NCI-H2029 (cell line): ENCODE measurements at regions not wholly inside any gene's neighbourhood (a gene's known extent, or its start where the extent isn't known, plus 50 kb on each side); places are given as distances from the start of the nearest gene placed in this dataset.

Source experiments
- DNase-seq: peaks from one replicate; lab custom pipeline; 2025; lab: John Stamatoyannopoulos, UW

- no peak for DNase-seq
Measured at GRCh38 chr10:104505521-104506042, 135.5 kb upstream of the SORCS3 start.

- no peak for DNase-seq
Measured at GRCh38 chr10:104509981-104510380, 131.1 kb upstream of the SORCS3 start.

GRCh38 chr10:104510644-104511043, 130.4 kb upstream of the SORCS3 start:
- DNase-seq = no peak

- DNase-seq = no peak
Measured at GRCh38 chr10:104512800-104513199, 128.3 kb upstream of the SORCS3 start.

GRCh38 chr10:104515678-104516199, 125.4 kb upstream of the SORCS3 start:
- DNase-seq = no peak

GRCh38 chr10:104516986-104517385, 124.1 kb upstream of the SORCS3 start:
- no peak for DNase-seq

- no peak for DNase-seq
Measured at GRCh38 chr10:104517946-104518345, 123.1 kb upstream of the SORCS3 start.

- no peak for DNase-seq
Measured at GRCh38 chr10:104518891-104519290, 122.2 kb upstream of the SORCS3 start.

GRCh38 chr10:104520653-104521052, 120.4 kb upstream of the SORCS3 start:
- DNase-seq = no peak

- DNase-seq = no peak
Measured at GRCh38 chr10:104521901-104522694, 119.0 kb upstream of the SORCS3 start.

GRCh38 chr10:104526188-104526587, 114.9 kb upstream of the SORCS3 start:
- no peak for DNase-seq

GRCh38 chr10:104527013-104527412, 114.1 kb upstream of the SORCS3 start:
- DNase-seq = no peak

- no peak for DNase-seq
Measured at GRCh38 chr10:104540181-104540580, 100.9 kb upstream of the SORCS3 start.

GRCh38 chr10:104541820-104542219, 99.3 kb upstream of the SORCS3 start:
- no peak for DNase-seq

GRCh38 chr10:104546336-104546735, 94.8 kb upstream of the SORCS3 start:
- DNase-seq = no peak

GRCh38 chr10:104546756-104547155, 94.3 kb upstream of the SORCS3 start:
- DNase-seq = no peak

- DNase-seq = no peak
Measured at GRCh38 chr10:104548090-104548489, 93.0 kb upstream of the SORCS3 start.

GRCh38 chr10:104556831-104557230, 84.3 kb upstream of the SORCS3 start:
- DNase-seq = no peak

GRCh38 chr10:104557966-104558365, 83.1 kb upstream of the SORCS3 start:
- no peak for DNase-seq

GRCh38 chr10:104559935-104560334, 81.2 kb upstream of the SORCS3 start:
- no peak for DNase-seq

GRCh38 chr10:104563051-104563450, 78.0 kb upstream of the SORCS3 start:
- no peak for DNase-seq

GRCh38 chr10:104563548-104563947, 77.5 kb upstream of the SORCS3 start:
- no peak for DNase-seq

GRCh38 chr10:104574427-104574826, 66.7 kb upstream of the SORCS3 start:
- DNase-seq = no peak

GRCh38 chr10:104574838-104575237, 66.3 kb upstream of the SORCS3 start:
- DNase-seq = no peak
